ENCODE measurements at regions not wholly inside any gene's neighbourhood (a gene's known extent, or its start where the extent isn't known, plus 50 kb on each side); places are given as distances from the start of the nearest gene placed in this dataset.
"Not testable (repeated sequence)": the region's sequence is repeated elsewhere in the genome, so short reads cannot be mapped to it uniquely, and the experiment has no call there.

DNA sequence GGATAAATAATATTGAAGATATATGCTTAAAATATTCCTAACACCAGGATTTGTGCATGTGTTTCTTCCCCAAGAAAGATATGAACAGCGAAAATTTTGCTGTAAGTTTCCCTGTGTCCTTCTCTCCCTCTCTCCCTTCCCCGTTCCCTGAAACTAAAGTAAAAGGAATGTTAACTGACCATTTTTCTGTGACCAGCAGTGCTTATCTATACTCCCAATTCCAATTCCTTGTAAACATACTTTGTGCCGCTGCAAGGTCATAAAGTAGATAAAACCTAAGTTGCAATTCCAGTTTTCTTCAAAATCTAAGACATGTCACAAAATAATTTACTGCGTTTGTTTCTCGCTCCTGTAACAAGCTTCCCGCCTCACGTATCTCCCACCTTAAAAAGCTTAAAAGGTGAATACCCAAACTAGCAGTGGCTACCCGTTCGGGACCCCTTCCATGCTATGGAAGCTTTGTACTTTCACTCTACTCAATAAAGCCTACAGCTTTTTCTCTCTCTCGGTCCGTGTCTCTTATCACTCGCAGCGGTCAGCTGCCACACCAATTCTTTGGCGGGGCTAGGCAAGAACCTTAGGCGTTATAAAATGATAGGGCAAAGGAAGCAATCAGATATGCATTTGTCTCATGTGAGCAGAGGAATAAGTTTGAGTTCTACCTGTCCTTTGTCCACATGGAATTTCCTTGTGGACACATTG is 1798.0 kb downstream of the EFNA5 start:
- intact Hi-C loops (cut with DNase I), result no loop called here
- DNase-seq, result no peak
- no peak for ATAC-seq (ENCODE audit: poor library complexity)

DNA sequence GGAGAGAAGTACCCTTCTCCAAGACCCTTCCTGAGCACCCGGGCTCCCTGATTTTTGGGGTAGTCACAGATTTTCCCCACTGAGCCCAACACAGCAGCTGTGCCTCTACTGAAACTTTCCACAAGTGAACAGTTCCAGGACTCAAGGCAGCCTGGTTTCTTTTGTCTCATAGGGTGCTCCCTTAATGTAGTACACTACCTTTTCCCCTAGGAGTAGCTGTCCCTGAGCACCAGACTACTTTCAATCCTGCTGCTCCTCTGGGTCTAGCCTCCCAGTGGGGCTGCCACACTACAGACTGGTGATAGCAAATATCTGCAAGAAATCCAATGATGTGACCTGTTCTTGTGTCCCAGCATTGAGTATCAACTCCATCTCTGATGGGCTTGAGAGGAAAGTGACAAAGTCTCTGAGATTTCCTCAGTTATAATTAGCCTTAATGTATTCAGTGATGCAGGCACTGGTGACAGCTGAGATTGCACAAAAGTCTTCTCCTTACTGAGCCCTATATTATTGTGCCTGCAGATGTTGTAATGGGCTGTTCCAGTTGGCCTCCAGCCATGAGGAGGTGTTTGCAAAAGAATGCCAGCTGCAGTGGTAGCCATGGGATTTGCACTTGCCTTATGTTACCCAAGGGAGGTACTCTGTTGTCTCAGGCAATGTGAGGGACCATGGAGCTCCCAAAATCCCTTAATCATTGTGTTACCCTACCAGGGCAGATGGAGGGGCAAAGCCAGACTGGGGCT is 1802.5 kb downstream of the EFNA5 start:
- ATAC-seq (ENCODE audit: poor library complexity) (no peak), DNase-seq (no peak)
- intact Hi-C loops (cut with DNase I), result no loop called here

DNA sequence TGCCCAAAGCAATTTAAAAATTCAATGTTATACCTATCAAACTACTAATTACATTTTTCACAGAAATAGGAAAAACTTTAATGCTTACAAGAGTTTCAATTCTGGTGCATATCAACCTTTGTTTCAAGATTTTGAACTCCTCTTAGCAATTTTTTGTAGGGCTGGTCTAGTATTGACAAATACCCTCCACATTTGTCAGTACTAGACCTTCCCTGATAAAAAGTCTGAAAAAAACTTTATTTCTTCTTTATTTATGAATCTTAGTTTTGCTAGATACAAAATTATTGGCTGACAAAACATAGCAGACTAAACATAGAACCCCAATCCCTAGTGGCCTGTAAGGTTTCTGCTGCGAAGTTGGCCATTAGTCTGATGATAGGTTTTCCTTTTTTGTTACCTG is 1804.9 kb downstream of the EFNA5 start:
- ATAC-seq (ENCODE audit: poor library complexity) (no peak), DNase-seq (no peak)
- intact Hi-C loops (cut with DNase I), result no loop called here

DNA sequence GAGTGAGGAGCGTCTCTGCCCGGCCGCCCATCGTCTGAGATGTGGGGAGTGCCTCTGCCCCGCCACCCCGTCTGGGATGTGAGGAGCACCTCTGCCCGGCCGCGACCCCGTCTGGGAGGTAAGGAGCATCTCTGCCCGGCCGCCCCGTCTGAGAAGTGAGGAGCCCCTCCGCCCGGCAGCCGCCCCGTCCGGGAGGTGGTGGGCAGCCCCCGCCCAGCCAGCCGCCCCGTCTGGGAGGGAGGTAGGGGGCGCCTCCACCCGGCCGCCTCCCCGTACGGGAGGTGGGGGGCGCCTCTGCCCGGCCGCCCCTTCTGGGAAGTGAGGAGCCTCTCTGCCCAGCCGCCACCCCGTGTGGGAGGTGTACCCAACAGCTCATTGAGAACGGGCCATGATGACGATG is 1811.4 kb downstream of the EFNA5 start:
- ATAC-seq (ENCODE audit: poor library complexity); DNase-seq; intact Hi-C loops (cut with DNase I): not testable (repeated sequence)

DNA sequence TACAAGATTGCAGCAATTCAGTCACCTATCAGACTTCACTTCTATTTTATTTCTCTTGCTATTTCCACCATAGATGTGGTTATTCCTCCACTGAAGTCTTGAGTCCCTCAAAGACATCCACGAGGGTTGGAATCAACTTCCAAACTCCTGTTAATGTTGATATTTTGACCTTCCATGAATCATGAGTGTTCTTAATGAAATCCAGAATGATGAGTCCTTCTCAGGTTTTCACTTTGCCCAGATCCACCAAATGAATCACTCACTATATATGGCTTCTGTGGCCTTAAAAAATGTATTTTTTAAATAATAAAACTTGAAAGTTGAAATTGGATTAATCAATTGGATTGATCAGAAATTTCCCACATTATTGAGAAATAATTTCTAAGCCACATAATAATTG is 1821.0 kb downstream of the EFNA5 start:
- DNase-seq, result no peak
- intact Hi-C loops (cut with DNase I), result no loop called here
- no peak for ATAC-seq (ENCODE audit: poor library complexity)

DNA sequence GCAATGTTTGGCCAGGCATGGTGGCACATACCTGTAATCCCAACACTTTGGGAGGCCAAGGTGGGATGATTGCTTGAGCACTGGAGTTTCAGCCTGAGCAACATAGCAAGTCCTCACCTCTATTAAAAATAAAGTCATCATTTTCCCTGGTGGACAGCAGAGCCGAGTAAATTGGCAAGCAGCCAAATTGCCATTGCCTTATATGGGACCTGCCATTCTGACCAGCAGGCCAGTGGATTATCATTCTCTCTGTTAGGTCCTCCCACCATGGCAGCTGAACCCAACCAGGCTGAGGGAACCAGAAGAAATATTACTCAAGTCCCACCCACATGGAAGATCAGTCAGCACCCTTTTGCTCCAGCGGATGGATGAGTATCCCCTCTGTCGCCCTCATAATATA is 1829.9 kb downstream of the EFNA5 start:
- intact Hi-C loops (cut with DNase I), result no loop called here
- DNase-seq (no peak), ATAC-seq (ENCODE audit: poor library complexity) (no peak)

DNA sequence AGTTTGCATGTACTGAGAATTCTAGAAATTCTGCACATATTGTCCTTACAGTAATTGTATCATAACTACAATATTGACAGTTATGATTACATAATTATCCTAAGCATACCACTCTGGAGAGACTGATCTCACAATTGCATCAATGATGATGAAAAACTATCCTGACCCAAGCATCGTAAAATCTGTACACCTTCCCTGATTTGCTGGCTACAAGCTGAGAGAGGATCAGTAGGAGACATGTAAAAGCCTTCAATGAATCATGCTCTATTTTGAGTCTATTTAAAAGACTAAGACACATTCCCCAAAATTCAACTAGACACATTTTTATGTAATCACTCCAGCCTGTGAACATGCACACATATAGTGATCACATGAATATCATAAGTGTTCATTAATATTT is 1833.8 kb downstream of the EFNA5 start:
- DNase-seq (no peak), ATAC-seq (ENCODE audit: poor library complexity) (no peak)
- intact Hi-C loops (cut with DNase I), result no loop called here

DNA sequence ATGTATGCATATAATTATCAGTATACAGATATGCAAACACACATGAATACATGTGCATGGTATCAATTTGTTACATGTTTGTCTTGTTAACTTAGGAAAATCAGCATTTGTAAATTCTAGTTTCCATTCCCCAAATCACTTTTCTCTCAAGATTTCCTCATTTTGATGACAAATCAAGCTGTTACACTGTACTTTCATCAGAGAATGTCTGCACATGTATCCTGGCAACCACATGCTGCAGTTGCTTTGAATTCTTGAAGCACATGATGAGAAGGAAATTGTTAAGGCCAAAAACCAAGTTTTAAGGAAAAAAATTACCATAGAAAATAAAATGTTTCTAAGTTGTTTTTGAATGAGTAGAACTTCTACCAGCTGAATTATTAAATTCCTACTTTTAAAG is 1834.5 kb downstream of the EFNA5 start:
- DNase-seq (no peak), ATAC-seq (ENCODE audit: poor library complexity) (no peak)
- intact Hi-C loops (cut with DNase I), result no loop called here

DNA sequence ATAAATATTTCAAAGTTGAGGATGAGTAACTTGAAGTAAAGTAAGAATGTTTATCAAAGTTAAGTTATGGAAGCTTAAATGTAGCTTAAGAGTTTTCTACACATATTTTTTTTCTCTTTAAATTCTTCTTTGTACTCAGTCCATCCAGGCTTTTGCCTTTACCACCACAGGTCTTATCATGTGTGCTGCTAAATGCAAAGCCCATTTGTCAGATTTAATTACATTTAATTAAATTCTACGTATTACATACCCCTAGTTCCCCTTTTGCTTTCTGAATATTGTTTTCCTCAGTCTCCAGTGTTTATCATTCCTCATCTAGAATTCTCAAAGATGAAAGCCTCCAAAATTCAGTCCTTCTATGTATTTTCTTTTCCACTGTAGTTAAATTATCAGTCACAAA is 1841.9 kb downstream of the EFNA5 start:
- ATAC-seq (ENCODE audit: poor library complexity) (no peak), DNase-seq (no peak)
- intact Hi-C loops (cut with DNase I), result no loop called here

DNA sequence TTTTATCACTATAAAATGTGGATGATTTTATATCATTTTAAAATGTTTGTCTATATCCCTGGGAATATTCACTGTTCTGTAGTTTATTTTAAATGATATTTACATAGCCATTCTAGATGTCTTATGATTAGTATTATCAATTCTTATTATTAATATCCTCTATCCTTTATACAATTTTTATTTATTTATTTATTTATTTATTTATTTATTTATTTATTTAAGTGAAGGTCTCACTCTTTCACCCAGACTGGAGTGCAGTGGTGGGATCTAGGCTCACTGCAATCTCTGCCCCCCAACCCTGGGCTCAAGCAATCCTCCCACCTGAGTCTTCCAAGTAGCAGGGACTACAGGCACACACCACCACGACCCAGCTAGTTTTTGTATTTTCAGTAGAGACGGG is 1848.9 kb downstream of the EFNA5 start:
- no peak for ATAC-seq (ENCODE audit: poor library complexity)
- intact Hi-C loops (cut with DNase I), result no loop called here

DNA sequence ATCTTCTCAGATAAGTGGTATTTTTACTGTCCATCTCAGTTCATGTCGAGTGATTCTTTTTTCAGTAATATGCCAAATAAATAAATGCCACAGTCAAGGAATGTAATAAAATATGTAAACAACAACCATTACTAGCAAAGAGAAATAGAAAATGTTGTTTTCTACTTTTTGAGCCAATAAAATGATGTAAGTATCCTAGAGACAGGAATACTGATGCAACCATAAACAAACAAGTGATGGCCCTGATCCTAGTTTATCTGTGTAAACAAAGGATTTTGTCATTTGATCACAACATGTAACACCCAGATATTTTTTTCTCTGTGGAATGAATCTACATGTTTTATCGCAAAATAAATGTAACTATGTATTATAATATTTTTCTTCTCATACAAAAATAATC is 1852.8 kb downstream of the EFNA5 start:
- DNase-seq, result no peak
- no peak for ATAC-seq (ENCODE audit: poor library complexity)
- intact Hi-C loops (cut with DNase I), result no loop called here

More for the DNA sequence above, 1848.9 kb downstream of the EFNA5 start:
- no peak for DNase-seq

DNA sequence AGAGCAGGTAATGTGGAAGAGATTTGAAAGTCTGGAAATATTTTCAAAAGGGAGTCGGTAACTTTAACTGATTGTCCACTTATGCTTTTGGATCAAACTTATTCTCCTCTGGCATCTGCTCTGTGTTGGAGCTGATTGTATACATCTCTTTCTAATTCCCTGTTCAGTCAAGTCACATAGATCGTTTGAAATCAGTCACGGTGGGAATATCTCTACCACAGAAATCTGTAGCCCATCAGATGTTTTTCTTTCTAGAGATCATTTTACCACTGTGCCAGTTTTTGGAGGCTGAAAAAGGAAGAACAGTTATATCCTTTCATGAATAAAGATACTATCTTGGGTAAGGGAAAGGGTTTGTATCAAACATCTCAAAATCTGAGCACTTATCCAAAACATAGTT is 1853.3 kb downstream of the EFNA5 start:
- intact Hi-C loops (cut with DNase I), result no loop called here
- DNase-seq (no peak), ATAC-seq (ENCODE audit: poor library complexity) (no peak)

DNA sequence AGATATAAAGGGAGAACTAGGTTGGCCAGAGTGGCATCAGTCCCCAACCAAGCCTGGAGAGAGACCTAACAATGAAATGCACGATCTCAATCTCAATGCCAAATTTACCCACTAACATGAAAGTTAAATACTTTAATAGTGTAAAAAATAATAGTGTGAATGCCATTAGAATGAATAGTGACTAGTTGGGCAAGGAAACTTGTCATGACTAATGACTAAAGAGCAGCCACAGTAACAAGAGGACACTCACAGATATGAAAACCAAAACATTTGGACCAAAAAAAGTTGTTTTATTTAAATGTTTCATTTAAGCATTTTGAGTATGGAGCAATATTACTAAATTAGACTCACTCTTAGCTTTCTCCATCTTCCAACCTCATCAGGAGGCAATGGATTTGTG is 1853.8 kb downstream of the EFNA5 start:
- ATAC-seq (ENCODE audit: poor library complexity) (no peak), DNase-seq (no peak)
- intact Hi-C loops (cut with DNase I), result no loop called here

DNA sequence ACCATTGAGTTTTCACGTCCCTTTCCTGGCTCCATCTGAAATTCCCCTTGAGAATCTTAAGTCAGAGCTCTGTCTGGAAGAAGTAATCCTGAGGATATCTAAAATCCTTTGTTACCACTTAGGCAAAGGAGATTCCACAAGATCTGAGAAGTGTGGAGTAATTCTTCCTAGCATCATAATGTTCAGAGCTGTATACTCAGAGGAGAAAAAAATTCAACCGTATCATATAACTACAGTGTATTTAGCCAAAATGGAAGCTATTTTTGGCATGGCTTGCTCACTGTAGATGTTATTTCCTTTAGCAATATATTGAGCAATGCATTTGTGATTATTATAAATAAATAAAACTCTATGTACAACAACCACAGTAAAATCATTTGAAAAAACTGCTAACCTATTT is 1858.4 kb downstream of the EFNA5 start:
- ATAC-seq (ENCODE audit: poor library complexity) (no peak), DNase-seq (no peak)
- intact Hi-C loops (cut with DNase I), result no loop called here

DNA sequence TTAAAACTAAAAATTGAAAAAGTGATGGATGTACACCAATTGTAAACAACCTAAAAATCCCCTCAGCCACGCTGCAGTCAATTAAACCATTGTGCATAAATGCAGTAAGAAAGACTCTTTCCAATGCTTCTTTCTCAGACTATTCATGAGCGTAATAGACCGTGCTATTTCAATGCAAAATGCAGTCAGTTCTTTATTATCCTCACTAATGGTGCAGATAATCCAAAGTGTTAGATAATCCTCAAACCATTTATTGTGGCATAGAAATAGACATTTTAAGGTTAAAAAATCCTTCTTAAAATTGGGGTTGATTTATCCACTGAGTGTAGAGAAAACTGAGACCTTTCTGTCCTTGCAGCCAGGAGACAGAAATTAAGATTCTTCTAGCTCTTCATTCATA is 1862.8 kb downstream of the EFNA5 start:
- intact Hi-C loops (cut with DNase I), result no loop called here
- ATAC-seq (ENCODE audit: poor library complexity) (no peak), DNase-seq (no peak)

DNA sequence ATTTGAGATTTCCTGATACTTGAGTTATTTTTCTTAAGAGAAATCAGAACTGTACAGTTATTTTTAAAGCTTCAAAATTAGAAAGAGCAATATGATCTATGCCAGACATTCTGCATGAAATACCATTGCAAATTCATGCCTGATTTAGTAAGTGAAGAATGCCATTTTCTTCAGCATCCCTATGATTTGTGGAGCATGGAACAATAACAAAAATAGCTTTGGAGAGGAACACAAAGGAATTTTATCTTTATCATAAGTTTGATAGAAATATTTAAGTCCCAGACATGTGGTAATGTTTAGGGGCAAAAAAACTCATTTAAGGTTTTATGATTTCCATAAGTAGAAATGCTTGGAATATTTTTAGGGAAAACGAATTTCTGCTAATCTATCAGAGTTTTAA is 1863.4 kb downstream of the EFNA5 start:
- intact Hi-C loops (cut with DNase I), result no loop called here
- DNase-seq, result no peak
- no peak for ATAC-seq (ENCODE audit: poor library complexity)

DNA sequence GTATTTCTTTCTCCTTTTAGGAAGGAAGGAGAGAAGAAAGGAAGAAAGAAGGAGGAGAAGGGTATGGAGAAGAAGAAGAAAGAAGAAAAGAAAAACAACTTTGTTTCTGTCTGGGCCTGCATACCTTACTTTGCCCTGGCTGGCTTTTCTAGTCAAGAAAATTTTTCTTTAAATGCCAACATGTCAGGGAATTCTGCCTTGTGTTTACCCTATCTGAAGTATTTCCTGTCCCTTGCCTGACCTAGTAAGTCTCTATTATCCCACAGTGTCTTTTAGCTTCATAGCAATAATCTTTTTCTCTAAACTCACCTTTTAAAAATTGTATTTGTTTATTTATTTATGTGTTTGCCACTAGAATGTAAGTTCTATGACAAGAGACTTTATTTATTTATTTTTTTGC is 1864.1 kb downstream of the EFNA5 start:
- ATAC-seq (ENCODE audit: poor library complexity), result no peak
- intact Hi-C loops (cut with DNase I), result no loop called here
- DNase-seq, result no peak

DNA sequence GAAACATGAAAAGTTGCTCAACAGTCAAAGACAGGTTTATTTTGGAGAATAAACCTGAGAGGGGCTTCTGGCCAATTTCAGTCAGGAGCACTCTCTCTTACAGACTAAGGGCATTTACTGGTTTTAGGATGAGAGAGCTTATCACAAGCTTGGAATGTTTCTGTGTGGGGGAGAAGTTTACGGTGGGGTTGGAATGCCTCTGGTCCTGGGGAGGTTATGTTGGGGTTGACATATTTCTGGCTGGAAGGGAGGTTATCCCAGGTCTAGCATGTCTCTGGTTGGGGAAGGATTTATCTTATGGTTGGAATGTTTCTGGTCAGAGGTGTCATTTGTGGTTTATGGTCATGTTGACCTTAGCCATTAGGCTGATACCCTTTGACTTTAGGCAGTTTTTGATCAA is 1867.3 kb downstream of the EFNA5 start:
- no peak for DNase-seq
- intact Hi-C loops (cut with DNase I), result no loop called here
- ATAC-seq (ENCODE audit: poor library complexity), result no peak

DNA sequence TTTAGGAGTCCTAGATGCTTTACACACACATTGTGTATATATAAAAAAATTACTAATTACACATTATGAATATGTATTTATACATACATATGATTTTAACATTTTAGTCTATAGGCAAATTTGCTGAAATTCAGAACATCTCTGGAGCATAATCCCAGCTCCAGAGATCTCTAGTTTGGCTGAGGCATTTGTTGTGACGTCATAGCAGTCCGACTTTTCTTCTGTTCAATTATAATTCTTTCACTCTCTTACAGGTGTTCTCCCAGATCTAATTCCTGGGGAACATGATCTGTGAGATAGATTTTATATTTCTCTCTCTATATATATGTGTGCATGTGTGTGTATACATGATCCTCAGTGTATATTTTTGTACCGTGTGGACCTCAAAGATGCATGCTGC is 1876.2 kb downstream of the EFNA5 start:
- ATAC-seq (ENCODE audit: poor library complexity) (no peak), DNase-seq (no peak)
- intact Hi-C loops (cut with DNase I), result no loop called here

DNA sequence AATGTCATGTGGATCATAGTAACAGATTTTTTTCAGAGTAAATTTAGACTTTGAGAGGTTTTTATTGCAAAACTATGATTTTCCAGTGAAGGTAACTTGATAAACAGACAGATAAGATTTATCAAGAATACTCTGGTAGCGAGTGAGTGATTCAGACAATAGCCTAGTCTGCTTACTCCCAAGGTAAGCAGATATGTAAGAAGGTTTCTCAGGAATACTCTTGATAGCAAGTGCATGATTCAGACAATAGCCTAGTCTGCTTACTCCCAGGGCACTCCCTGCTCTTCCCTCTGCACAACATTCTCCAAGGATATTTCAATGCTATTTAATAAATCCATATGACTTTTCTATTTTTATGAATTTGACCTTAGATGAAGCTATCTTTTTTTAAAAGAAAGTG is 1881.5 kb downstream of the EFNA5 start:
- DNase-seq (no peak), ATAC-seq (ENCODE audit: poor library complexity) (no peak)
- intact Hi-C loops (cut with DNase I), result no loop called here

DNA sequence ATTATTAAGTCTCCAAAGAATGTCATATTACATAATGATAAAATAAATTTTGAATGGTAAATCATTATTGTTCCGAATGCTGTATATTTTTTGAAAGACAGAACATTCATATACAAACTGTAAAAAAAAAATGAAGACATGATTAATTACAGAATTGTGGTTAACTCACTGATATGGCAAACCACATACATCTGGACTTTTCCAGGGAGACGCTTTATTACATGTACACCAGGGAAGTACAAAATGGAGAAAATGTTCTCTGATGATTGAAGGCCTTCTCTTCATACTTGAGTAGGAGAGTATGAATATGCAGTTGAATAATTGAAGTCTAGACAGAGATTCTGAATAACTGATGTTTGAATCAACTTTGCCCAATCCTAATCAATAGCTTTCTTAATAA is 1886.9 kb downstream of the EFNA5 start:
- DNase-seq (no peak), ATAC-seq (ENCODE audit: poor library complexity) (no peak)
- intact Hi-C loops (cut with DNase I), result no loop called here

All from Right ventricle myocardium superior (tissue), 1 donor.